Smooth muscle cell (in vitro differentiated cells): ENCODE measurements at regions not wholly inside any gene's neighbourhood (a gene's known extent, or its start where the extent isn't known, plus 50 kb on each side); places are given as distances from the start of the nearest gene placed in this dataset.

Source experiments
- DNase-seq: peaks from one replicate; lab custom pipeline; 2025; ENCODE audit not compliant: unreplicated experiment; lab: John Stamatoyannopoulos, UW
- H2AFZ ChIP-seq: fragments of 200-600 bp; sonication (generic); 2 replicates; pipeline ENCODE4 v1.6.0; 2016; ENCODE audit warnings: antibody characterized with exemption, low read depth, mild to moderate bottlenecking
- H3F3A ChIP-seq: fragments of 200-600 bp; sonication (generic); 2 replicates; pipeline ENCODE4 v1.6.0; 2017; ENCODE audit warnings: antibody characterized with exemption, low read depth
- H3K27ac ChIP-seq: fragments of 200-600 bp; sonication (generic); 2 replicates; pipeline ENCODE4 v1.5.1; 2016; ENCODE audit warnings: low read depth, mild to moderate bottlenecking
- H3K27me3 ChIP-seq: fragments of 200-600 bp; sonication (generic); 2 replicates; pipeline ENCODE4 v1.6.1; 2016; ENCODE audit warnings: low read depth, mild to moderate bottlenecking
- H3K36me3 ChIP-seq: fragments of 200-600 bp; sonication (generic); 2 replicates; pipeline ENCODE4 v1.5.1; 2016; ENCODE audit warnings: low read depth
- H3K4me1 ChIP-seq: fragments of 200-600 bp; sonication (generic); 2 replicates; pipeline ENCODE4 v1.5.1; 2016; ENCODE audit warnings: low read depth
- H3K4me2 ChIP-seq: fragments of 200-600 bp; sonication (generic); 2 replicates; pipeline ENCODE4 v1.6.0; 2016; ENCODE audit warnings: mild to moderate bottlenecking
- H3K4me3 ChIP-seq: fragments of 200-600 bp; sonication (generic); 2 replicates; pipeline ENCODE4 v1.5.1; 2016; ENCODE audit warnings: mild to moderate bottlenecking
- H3K79me2 ChIP-seq: fragments of 200-600 bp; sonication (generic); 2 replicates; pipeline ENCODE4 v1.6.0; 2016; ENCODE audit warnings: low read depth, mild to moderate bottlenecking
- H3K9ac ChIP-seq: fragments of 200-600 bp; sonication (generic); 2 replicates; pipeline ENCODE4 v1.6.0; 2016; ENCODE audit warnings: low read depth
- H3K9me3 ChIP-seq: fragments of 200-600 bp; sonication (generic); replicated peaks from 2 replicates; pipeline ENCODE4 v1.5.1; 2016; ENCODE audit warnings: low read depth
- H4K20me1 ChIP-seq: fragments of 200-600 bp; sonication (generic); 2 replicates; pipeline ENCODE4 v1.6.0; 2016; ENCODE audit warnings: low read depth
- WGBS: methylation state at CpG from one replicate; pipeline ENCODE4 v1.1.7; 2016; ENCODE audit warnings: low lambda C conversion rate; 5-methylcytosine and 5-hydroxymethylcytosine counted together
- TF ChIP-seq, protein P1 (sequence below): fragments of 200-600 bp; sonication (generic); IDR thresholded peaks from 2 replicates; pipeline ENCODE4 v1.5.1; 2017; ENCODE audit warnings: borderline replicate concordance, mild to moderate bottlenecking, antibody characterized with exemption; ENCODE audit not compliant: insufficient read depth, poor library complexity, severe bottlenecking

DNA sequence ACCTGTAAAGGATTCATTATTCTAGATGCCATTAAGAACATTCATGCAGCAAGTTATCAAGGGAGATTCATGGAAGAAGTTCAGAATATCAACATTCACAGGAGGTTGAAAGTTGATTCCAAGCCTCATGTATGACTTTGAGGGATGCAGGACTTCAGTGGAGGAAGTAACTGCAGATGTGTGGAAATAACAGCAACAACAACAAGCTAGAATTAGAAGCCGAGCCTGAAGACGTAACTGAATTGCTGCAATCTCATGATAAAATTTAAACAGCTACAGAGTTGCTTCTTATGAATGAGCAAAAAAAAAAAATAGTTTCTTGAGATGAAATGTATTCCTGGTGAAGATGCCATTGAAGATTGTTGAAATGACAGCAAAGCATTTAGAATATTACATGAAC, 73.3 kb upstream of the NXT1 start:
- Histone ChIP-seq H2AFZ (no peak overlapping the region), H3K9ac (no peak overlapping the region), H3K4me1 (no peaks in the 10 kb centered on the region), H3F3A (no peaks in the 10 kb centered on the region), H3K4me2 (no peak overlapping the region), H3K9me3 (no peaks in the 10 kb centered on the region), H3K27ac (no peak overlapping the region), H3K36me3 (no peaks in the 10 kb centered on the region), H3K27me3 (no peaks in the 10 kb centered on the region), H3K79me2 (no peaks in the 10 kb centered on the region), H3K4me3 (no peak overlapping the region), H4K20me1 (no peaks in the 10 kb centered on the region)
- WGBS = 89% methylated on average over 2 of the region's 2 CpGs
- TF ChIP-seq, protein P1, sequence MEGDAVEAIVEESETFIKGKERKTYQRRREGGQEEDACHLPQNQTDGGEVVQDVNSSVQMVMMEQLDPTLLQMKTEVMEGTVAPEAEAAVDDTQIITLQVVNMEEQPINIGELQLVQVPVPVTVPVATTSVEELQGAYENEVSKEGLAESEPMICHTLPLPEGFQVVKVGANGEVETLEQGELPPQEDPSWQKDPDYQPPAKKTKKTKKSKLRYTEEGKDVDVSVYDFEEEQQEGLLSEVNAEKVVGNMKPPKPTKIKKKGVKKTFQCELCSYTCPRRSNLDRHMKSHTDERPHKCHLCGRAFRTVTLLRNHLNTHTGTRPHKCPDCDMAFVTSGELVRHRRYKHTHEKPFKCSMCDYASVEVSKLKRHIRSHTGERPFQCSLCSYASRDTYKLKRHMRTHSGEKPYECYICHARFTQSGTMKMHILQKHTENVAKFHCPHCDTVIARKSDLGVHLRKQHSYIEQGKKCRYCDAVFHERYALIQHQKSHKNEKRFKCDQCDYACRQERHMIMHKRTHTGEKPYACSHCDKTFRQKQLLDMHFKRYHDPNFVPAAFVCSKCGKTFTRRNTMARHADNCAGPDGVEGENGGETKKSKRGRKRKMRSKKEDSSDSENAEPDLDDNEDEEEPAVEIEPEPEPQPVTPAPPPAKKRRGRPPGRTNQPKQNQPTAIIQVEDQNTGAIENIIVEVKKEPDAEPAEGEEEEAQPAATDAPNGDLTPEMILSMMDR = no peak
- no peak for DNase-seq

DNA sequence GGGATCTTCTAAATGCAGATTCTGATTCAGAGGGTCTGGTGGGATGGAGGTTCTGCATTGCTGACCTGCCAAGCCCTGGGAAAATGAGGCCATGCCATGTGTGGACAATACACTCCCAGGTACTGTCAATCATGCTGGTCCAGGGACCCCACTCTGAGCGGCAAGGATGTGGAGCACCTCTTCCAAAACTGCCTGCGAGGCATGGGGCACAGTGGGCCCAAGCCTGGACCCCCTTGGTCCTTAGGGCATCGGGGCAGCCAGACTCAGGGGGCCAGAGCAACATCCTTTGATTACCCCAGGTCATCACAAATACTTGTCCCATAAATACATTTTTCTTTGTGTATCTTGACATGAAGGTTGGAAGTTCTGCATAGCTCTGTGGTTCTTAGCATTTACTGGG, 76.8 kb upstream of the NXT1 start:
- DNase-seq = no peak
- no peaks in the 10 kb centered on the region for H3K27me3 ChIP-seq
- no peaks in the 10 kb centered on the region for H4K20me1 ChIP-seq
- H3K36me3 ChIP-seq = no peaks in the 10 kb centered on the region
- no peak overlapping the region for H3K4me3 ChIP-seq
- peaks cover 5% of the 10 kb centered on the region for H3F3A ChIP-seq
- no peak overlapping the region for H3K27ac ChIP-seq
- H3K9me3 ChIP-seq = no peaks in the 10 kb centered on the region
- no peaks in the 10 kb centered on the region for H3K79me2 ChIP-seq
- TF ChIP-seq, protein P1 = no peak
- H3K9ac ChIP-seq = no peak overlapping the region
- peaks cover 11% of the 10 kb centered on the region for H3K4me1 ChIP-seq
- H3K4me2 ChIP-seq = no peak overlapping the region
- no peak overlapping the region for H2AFZ ChIP-seq
- WGBS = 84% methylated on average over 3 of the region's 3 CpGs

DNA sequence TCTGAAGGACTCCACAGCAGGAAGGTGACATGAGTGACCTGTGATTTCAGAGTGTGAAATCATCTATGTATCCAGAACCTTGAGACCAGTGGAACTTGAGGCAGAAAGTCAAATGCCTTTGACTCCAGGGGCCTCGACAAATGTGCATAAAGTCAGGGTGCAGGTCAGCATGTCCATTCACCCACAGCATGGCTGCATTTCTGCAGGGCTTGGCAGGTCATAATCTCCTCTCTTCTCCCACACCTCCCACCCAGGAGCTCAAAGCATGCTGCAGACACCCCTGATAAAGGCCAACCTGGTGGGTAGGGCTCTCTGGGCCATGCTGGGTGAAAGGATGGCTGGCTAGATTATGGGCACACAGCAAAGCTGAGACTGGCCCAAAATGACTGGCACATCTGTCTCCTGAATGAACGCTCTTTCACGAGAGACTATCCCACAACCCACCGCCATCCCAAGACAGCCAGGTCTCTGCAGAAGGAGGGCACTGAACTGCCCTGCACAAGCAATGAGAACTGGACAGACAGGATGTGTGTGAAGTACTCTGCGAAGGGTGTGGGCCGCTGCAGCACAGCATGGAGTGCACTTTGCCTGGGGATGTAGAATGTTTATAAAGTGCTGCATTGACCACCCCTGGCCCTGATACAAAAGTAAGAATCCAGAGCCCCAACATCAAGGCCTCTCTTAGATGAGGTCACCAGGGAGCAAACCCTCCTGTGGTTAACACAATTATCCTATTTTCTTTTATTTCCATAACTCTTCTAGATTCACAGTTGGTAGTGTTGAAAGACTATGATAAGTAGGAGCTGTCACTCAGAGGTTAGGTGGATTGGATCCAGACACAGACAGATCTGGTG, 78.2 kb upstream of the NXT1 start:
- H4K20me1 ChIP-seq = no peaks in the 10 kb centered on the region
- peaks cover 5% of the 10 kb centered on the region for H3F3A ChIP-seq
- H3K36me3 ChIP-seq = no peaks in the 10 kb centered on the region
- no peaks in the 10 kb centered on the region for H3K79me2 ChIP-seq
- no peak overlapping the region for H3K27ac ChIP-seq
- WGBS = 94% methylated on average over 6 of the region's 6 CpGs
- H3K9me3 ChIP-seq = no peaks in the 10 kb centered on the region
- no peak for DNase-seq
- H3K4me3 ChIP-seq = no peak overlapping the region
- no peak overlapping the region for H2AFZ ChIP-seq
- H3K4me1 ChIP-seq = peaks cover 11% of the 10 kb centered on the region
- H3K27me3 ChIP-seq = no peaks in the 10 kb centered on the region
- H3K9ac ChIP-seq = no peak overlapping the region
- no peak overlapping the region for H3K4me2 ChIP-seq
- TF ChIP-seq, protein P1 = no peak
